NCI-H146 (cell line): ENCODE measurements at regions not wholly inside any gene's neighbourhood (a gene's known extent, or its start where the extent isn't known, plus 50 kb on each side); places are given as distances from the start of the nearest gene placed in this dataset.
"Not testable (repeated sequence)": the region's sequence is repeated elsewhere in the genome, so short reads cannot be mapped to it uniquely, and the experiment has no call there.

ENCODE experiments used
- DNase-seq: peaks from one replicate; lab custom pipeline; 2025; lab: John Stamatoyannopoulos, UW

- peak; percentile 75 for DNase-seq
Measured at GRCh38 chr5:92633875-92634487, 947.0 kb downstream of the NR2F1-AS1 start.

GRCh38 chr5:92633176-92633575 lies 947.8 kb downstream of the NR2F1-AS1 start:
- DNase-seq: peak; percentile 9

GRCh38 chr5:92631237-92631701 lies 949.8 kb downstream of the NR2F1-AS1 start:
- not testable (repeated sequence) for DNase-seq

- no peak for DNase-seq
Measured at GRCh38 chr5:92629574-92629973, 951.4 kb downstream of the NR2F1-AS1 start.

GRCh38 chr5:92629000-92629399 lies 952.0 kb downstream of the NR2F1-AS1 start:
- DNase-seq: no peak

GRCh38 chr5:92627186-92627585 lies 953.8 kb downstream of the NR2F1-AS1 start:
- DNase-seq: no peak

GRCh38 chr5:92616085-92616484 lies 964.9 kb downstream of the NR2F1-AS1 start:
- DNase-seq: no peak

GRCh38 chr5:92613546-92613945 lies 967.5 kb downstream of the NR2F1-AS1 start:
- no peak for DNase-seq

GRCh38 chr5:92610435-92610834 lies 970.6 kb downstream of the NR2F1-AS1 start:
- not testable (repeated sequence) for DNase-seq

- peak; percentile 58 for DNase-seq
Measured at GRCh38 chr5:92605591-92605990, 975.4 kb downstream of the NR2F1-AS1 start.

- no peak for DNase-seq
Measured at GRCh38 chr5:92599217-92599810, 981.7 kb downstream of the NR2F1-AS1 start.

GRCh38 chr5:92594031-92594430 lies 987.0 kb downstream of the NR2F1-AS1 start:
- DNase-seq: no peak

GRCh38 chr5:92588876-92589275 lies 992.1 kb downstream of the NR2F1-AS1 start:
- DNase-seq: no peak

- no peak for DNase-seq
Measured at GRCh38 chr5:92581690-92582089, 999.3 kb downstream of the NR2F1-AS1 start.

GRCh38 chr5:92581249-92581648 lies 999.8 kb downstream of the NR2F1-AS1 start:
- no peak for DNase-seq

- DNase-seq: no peak
Measured at GRCh38 chr5:92580814-92581213, 1000.2 kb downstream of the NR2F1-AS1 start.

GRCh38 chr5:92574023-92574422 lies 1007.0 kb downstream of the NR2F1-AS1 start:
- DNase-seq: no peak

GRCh38 chr5:92568522-92568921 lies 1012.5 kb downstream of the NR2F1-AS1 start:
- no peak for DNase-seq

- DNase-seq: no peak
Measured at GRCh38 chr5:92567831-92568450, 1013.1 kb downstream of the NR2F1-AS1 start.

GRCh38 chr5:92566113-92566786 lies 1014.8 kb downstream of the NR2F1-AS1 start:
- no peak for DNase-seq

GRCh38 chr5:92565673-92566072 lies 1015.3 kb downstream of the NR2F1-AS1 start:
- no peak for DNase-seq

- no peak for DNase-seq
Measured at GRCh38 chr5:92562065-92562464, 1019.0 kb downstream of the NR2F1-AS1 start.
